ENCODE measurements at regions not wholly inside any gene's neighbourhood (a gene's known extent, or its start where the extent isn't known, plus 50 kb on each side); places are given as distances from the start of the nearest gene placed in this dataset.

GRCh38 chr2:236825989-236826510 is 256.4 kb downstream of the ACKR3 start:
- DNase-seq: no peak
- Histone ChIP-seq H3K4me3 (no peak overlapping the region), H3K4me1 (peaks cover 0 to 21% (median 6%) of the 10 kb centered on the region in 12 donors), H3K36me3 (no peaks in the 10 kb centered on the region), H3K27ac (no peak overlapping the region), H3K9me3 (peaks cover 0 to 11% (median 3%) of the 10 kb centered on the region in 12 donors), H3K27me3 (no peaks in the 10 kb centered on the region)
- intact Hi-C loops (cut with DNase I): loop anchor here in 1 of 10 donors (5.0 kb wide), 1 partner anchor 309 kb away; no protein-coding TSS in a partner anchor
- WGBS, 4 donors: 75 to 93% (median 85%) methylated on average over 6 of the region's 6 CpGs
- TF ChIP-seq CTCF (IDR thresholded peaks at IDR 0.05) (no peak), POLR2A (IDR thresholded peaks at IDR 0.05) (no peak)
- ATAC-seq: peak in 1 of 4 donors; percentile 34

- intact Hi-C loops (cut with DNase I): loop anchor here in 1 of 10 donors (5.0 kb wide), 1 partner anchor 309 kb away; no protein-coding TSS in a partner anchor
- peaks cover 0 to 21% (median 6%) of the 10 kb centered on the region in 12 donors for H3K4me1 ChIP-seq
- no peak for TF ChIP-seq POLR2A (IDR thresholded peaks at IDR 0.05)
- TF ChIP-seq CTCF (IDR thresholded peaks at IDR 0.05): no peak
- no peaks in the 10 kb centered on the region for H3K36me3 ChIP-seq
- H3K27me3 ChIP-seq: no peaks in the 10 kb centered on the region
- peaks cover 0 to 6% (median 1%) of the 10 kb centered on the region in 12 donors for H3K9me3 ChIP-seq
- DNase-seq (no peak), ATAC-seq (no peak)
- 86 to 95% (median 88%) methylated on average over 6 of the region's 6 CpGs for WGBS, 4 donors
- H3K27ac ChIP-seq: peak overlapping the region in 1 of 12 donors; percentile 65
- no peak overlapping the region for H3K4me3 ChIP-seq
Measured at GRCh38 chr2:236826606-236827156, 257.1 kb downstream of the ACKR3 start.

GRCh38 chr2:236827997-236828396 is 257.7 kb upstream of the COPS8 start:
- peak in 1 of 5 donors; percentile 38 for DNase-seq

More at GRCh38 chr2:236827997-236828396, 257.7 kb upstream of the COPS8 start:
- Histone ChIP-seq H3K36me3 (no peaks in the 10 kb centered on the region), H3K27ac (peak overlapping the region in 11 of 12 donors; percentile 0 to 69 (median 28)), H3K4me3 (no peak overlapping the region), H3K27me3 (no peaks in the 10 kb centered on the region), H3K4me1 (peaks cover 0 to 21% (median 6%) of the 10 kb centered on the region in 12 donors), H3K9me3 (no peaks in the 10 kb centered on the region)
- WGBS, 4 donors: 48 to 67% (median 65%) methylated on average over 3 of the region's 3 CpGs
- ATAC-seq: peak in 3 of 4 donors; percentile 76 to 86 (median 77)
- TF ChIP-seq CTCF (IDR thresholded peaks at IDR 0.05) (no peak), POLR2A (IDR thresholded peaks at IDR 0.05) (no peak)
- intact Hi-C loops (cut with DNase I): loop anchor here in 1 of 10 donors (5.0 kb wide), 1 partner anchor 311 kb away; no protein-coding TSS in a partner anchor
